Lung (tissue), 11 donors: ENCODE measurements at regions not wholly inside any gene's neighbourhood (a gene's known extent, or its start where the extent isn't known, plus 50 kb on each side); places are given as distances from the start of the nearest gene placed in this dataset.

ENCODE experiments used
- ATAC-seq: fragments of 200-7000 bp; cut with Tn5 transposase; one replicate; pipeline ENCODE4 v1.9.1; 2020; ENCODE audit warnings: moderate number of reproducible peaks; ENCODE audit not compliant: insufficient read depth, low FRiP score
- DNase-seq, 3 donors: peaks; one replicate each; pipeline ENCODE4 v3.0.0-alpha.2; 2013 to 2017
- H3K27ac ChIP-seq, 2 donors: one replicate each; pipeline ENCODE4 v1.5.1; 2013; ENCODE audit warnings: mild to moderate bottlenecking in 2 of 2, moderate library complexity in 2 of 2, control low read depth in 1 of 2, inconsistent platforms in 1 of 2, low read depth in 1 of 2, low read length in 1 of 2
- H3K27me3 ChIP-seq, 3 donors: one replicate each; pipeline ENCODE4 v1.5.1; 2013; ENCODE audit warnings: low read length in 2 of 3; ENCODE audit not compliant: control insufficient read depth in 3 of 3, insufficient read depth in 3 of 3
- H3K36me3 ChIP-seq, 4 donors: one replicate each; pipeline ENCODE4 v1.5.1; 2013; ENCODE audit warnings: low read length in 4 of 4, mild to moderate bottlenecking in 1 of 4, moderate library complexity in 1 of 4; ENCODE audit not compliant: control insufficient read depth in 4 of 4, insufficient read depth in 4 of 4
- H3K4me1 ChIP-seq, 5 donors: one replicate each; pipeline ENCODE4 v1.5.1; 2013; ENCODE audit warnings: low read length in 5 of 5, mild to moderate bottlenecking in 2 of 5, moderate library complexity in 1 of 5; ENCODE audit not compliant: control insufficient read depth in 5 of 5, insufficient read depth in 5 of 5
- H3K4me3 ChIP-seq: one replicate; pipeline ENCODE4 v1.5.1; 2013; ENCODE audit warnings: mild to moderate bottlenecking, control low read depth, moderate library complexity
- H3K9ac ChIP-seq, 2 donors: one replicate each; pipeline ENCODE4 v1.5.1; 2013; ENCODE audit warnings: low read length in 2 of 2, control low read depth in 1 of 2; ENCODE audit not compliant: insufficient read depth in 1 of 2
- H3K9me3 ChIP-seq, 4 donors: one replicate each; pipeline ENCODE4 v1.5.1; 2013; ENCODE audit warnings: low read length in 3 of 4, mild to moderate bottlenecking in 1 of 4, moderate library complexity in 1 of 4; ENCODE audit not compliant: control insufficient read depth in 4 of 4, insufficient read depth in 3 of 4
- CTCF ChIP-seq: IDR thresholded peaks from 2 replicates; pipeline ENCODE4 v1.5.1; 2012; ENCODE audit warnings: mild to moderate bottlenecking; ENCODE audit errors: control extremely low read depth, extremely low read depth
- WGBS, 2 donors: extraction: QIAGEN DNeasy Blood & Tissue Kit; methylation state at CpG; one replicate each; pipeline ENCODE4 v1.1.7; 2013; 5-methylcytosine and 5-hydroxymethylcytosine counted together
- donor health status: control.
- donor health status: control.
- donor health status: Bipolar disorder and iron deficiency.
- donor health status: healthy.
- donor health status: DM: yes; HTN: yes; CAD: no.

GRCh38 chr6:126432564-126432963 is 92.6 kb downstream of the CENPW start:
- ATAC-seq (no peak), DNase-seq (no peak)
- no peak for TF ChIP-seq CTCF
- H3K9ac ChIP-seq = no peak overlapping the region
- no peak overlapping the region for H3K27ac ChIP-seq
- no peaks in the 10 kb centered on the region for H3K27me3 ChIP-seq
- H3K9me3 ChIP-seq = no peaks in the 10 kb centered on the region
- H3K4me1 ChIP-seq = peaks cover 0 to 3% (median 0%) of the 10 kb centered on the region in 5 donors
- H3K4me3 ChIP-seq = no peak overlapping the region
- H3K36me3 ChIP-seq = no peaks in the 10 kb centered on the region

GRCh38 chr6:126433927-126434326 is 94.0 kb downstream of the CENPW start:
- Histone ChIP-seq H3K36me3 (no peaks in the 10 kb centered on the region), H3K27me3 (no peaks in the 10 kb centered on the region), H3K9me3 (no peaks in the 10 kb centered on the region), H3K4me3 (no peak overlapping the region), H3K9ac (no peak overlapping the region), H3K4me1 (peaks cover 0 to 5% (median 0%) of the 10 kb centered on the region in 5 donors), H3K27ac (no peak overlapping the region)
- ATAC-seq (no peak), DNase-seq (no peak)
- no peak for TF ChIP-seq CTCF

GRCh38 chr6:126437205-126437604 is 97.3 kb downstream of the CENPW start:
- H3K27me3 ChIP-seq = no peaks in the 10 kb centered on the region
- H3K9ac ChIP-seq = no peak overlapping the region
- no peak for TF ChIP-seq CTCF
- ATAC-seq (no peak), DNase-seq (no peak)
- no peaks in the 10 kb centered on the region for H3K9me3 ChIP-seq
- H3K36me3 ChIP-seq = no peaks in the 10 kb centered on the region
- H3K27ac ChIP-seq = no peak overlapping the region
- H3K4me3 ChIP-seq = no peak overlapping the region
- peaks cover 0 to 9% (median 0%) of the 10 kb centered on the region in 5 donors for H3K4me1 ChIP-seq

- Histone ChIP-seq H3K27me3 (no peaks in the 10 kb centered on the region), H3K9ac (no peak overlapping the region), H3K36me3 (no peaks in the 10 kb centered on the region), H3K4me3 (no peak overlapping the region), H3K4me1 (peaks cover 0 to 9% (median 0%) of the 10 kb centered on the region in 5 donors), H3K27ac (no peak overlapping the region), H3K9me3 (no peaks in the 10 kb centered on the region)
- 51 to 67% methylated on average over 1 of the region's 1 CpG for WGBS, 2 donors
- no peak for TF ChIP-seq CTCF
- no peak for ATAC-seq
- no peak for DNase-seq
Measured at GRCh38 chr6:126439040-126439439, 99.1 kb downstream of the CENPW start.
